GM04504 (cell line): ENCODE measurements at regions not wholly inside any gene's neighbourhood (a gene's known extent, or its start where the extent isn't known, plus 50 kb on each side); places are given as distances from the start of the nearest gene placed in this dataset.

ENCODE experiments used
- DNase-seq: peaks from one replicate; pipeline ENCODE4 v3.0.0-alpha.2; 2012; ENCODE audit warnings: low read depth

GRCh38 chr13:39938596-39938995 lies 283.1 kb downstream of the COG6 start:
- no peak for DNase-seq

GRCh38 chr13:39941236-39941635 lies 285.8 kb downstream of the COG6 start:
- DNase-seq, result no peak

- DNase-seq, result no peak
Observed at GRCh38 chr13:39941911-39942551, 286.6 kb downstream of the COG6 start.

- peak; percentile 47 for DNase-seq
Observed at GRCh38 chr13:39942552-39943273, 287.3 kb downstream of the COG6 start.

DNA sequence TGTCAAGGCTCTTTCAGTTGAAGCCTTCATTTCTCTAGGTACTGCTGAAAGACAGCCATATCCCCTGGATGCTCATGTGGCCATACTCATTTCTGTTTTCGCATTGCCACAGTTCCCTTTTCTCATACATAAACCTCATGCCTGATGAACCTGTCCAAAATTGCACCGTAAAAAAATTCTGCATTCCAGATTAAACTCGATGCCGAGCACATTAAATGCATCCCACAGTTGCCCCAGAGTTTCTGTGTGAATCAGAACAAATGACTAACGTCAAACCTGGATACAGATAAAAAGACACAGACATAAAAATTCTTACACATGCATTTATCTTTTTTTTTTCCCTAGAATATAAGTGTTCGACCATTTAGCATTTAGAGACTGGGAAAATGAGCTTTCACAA lies 288.2 kb downstream of the COG6 start:
- no peak for DNase-seq

DNA sequence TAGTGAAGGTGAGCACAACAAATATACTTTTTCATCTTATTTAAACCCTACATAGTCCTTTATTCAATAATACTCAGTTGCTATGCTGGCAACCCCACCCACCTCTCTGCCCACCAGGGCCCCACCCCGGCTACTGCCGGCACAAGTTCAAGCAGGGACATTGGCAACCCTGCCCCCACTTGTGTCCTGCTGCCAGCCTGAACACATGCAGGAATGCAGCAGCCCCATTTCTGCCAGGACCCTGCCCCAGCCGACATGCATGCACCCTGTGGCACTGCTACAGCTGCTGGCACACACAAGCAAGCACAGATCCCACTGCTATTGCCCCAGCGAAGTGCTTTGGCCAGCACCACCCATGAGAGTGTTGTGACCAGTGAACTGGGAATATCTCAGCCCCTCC lies 289.8 kb downstream of the COG6 start:
- DNase-seq, result no peak

DNA sequence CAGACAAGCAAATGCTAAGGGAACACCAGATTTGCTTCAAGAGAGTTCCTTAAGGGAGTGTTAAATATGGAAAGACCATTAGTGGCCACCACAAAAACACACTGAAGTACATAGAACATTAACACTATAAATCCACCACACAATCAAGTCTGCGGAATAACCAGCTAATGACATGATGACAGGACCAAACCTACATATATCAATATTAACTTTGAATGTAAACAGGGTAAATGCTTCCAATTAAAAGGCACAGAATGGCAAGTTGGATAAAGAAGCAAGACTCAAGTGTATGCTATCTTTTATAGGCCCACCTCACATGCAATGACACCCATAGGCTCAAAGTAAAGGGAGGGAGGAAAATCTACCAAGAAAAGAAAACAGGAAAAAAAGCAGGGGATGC lies 291.3 kb downstream of the COG6 start:
- no peak for DNase-seq

DNA sequence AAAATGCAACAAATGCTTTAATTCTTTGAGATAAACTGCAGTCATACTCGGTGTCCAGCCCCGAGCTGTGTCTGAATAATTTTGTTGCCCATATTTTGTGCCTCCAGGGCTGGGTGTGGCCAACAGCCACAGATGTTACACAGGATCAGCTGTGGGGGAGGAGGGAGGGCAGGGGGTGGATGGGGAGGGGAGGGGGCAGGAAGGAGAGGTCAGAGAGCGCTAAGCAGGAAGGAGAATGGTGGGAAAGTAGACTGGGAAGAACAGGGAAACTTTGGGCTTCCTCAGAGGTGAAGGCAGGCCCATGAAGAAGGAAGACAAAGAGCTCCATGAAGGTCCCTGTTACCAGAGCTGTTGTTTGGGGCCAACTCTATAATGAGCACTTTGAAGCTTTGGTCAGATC lies 295.8 kb downstream of the COG6 start:
- DNase-seq, result no peak

GRCh38 chr13:39952249-39953233 lies 297.1 kb downstream of the COG6 start:
- peak; percentile 21 for DNase-seq

DNA sequence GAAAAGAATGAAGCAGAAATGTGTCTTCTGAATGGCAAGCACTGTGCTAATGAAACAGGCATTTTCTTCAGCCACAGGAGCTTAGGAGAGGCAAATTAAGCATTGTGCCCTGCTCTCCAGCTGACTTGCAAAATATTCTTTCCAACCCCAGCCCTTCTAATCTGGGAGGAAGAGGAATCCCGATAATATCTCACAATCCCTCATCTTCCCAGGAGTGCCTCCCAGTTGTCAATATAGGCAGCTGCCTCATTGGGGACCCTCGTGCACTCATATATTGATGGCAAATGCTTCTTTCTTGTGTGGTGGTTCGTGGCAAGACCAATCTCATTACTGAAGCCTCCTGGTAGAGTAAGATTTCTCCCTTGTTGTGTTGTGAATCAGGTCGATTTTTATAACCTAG lies 299.0 kb downstream of the COG6 start:
- no peak for DNase-seq

DNA sequence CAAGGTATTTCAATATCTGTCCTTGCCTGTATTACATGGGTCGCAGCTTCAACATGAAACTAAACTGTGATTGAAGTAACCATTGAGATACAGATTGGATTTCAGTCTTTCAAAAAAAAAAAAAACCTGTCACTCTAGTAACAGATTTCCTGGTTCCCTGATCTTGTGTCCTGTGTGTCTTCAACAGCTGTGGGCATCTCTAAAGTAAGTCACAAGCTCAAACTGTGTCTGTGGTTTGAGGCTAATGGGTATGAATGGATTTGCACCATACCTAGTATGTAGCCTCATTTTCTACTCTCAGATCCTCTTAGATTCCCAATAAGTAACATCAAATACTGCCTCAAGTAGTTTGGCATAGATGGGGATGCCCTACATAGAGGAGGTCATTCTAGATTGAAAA lies 300.1 kb downstream of the COG6 start:
- no peak for DNase-seq

DNA sequence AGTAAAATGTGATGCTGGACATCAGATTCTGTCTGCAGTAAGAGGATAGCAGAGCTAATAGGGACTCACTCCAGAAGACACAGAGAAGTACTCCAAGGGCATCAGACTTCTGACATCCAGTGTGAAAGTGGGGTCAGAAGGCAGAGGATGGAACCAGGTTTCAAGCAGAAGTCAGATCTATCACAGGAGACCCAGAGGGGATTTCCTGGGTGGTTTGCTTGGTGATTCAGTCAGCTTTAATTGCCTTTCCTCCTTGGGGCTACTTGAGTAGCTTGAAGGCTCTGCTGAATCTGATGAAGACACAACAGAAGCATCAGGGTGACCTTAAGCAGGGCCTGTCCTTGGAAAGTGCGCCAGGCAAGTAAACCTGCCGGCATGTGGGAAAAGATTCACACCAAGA lies 300.6 kb downstream of the COG6 start:
- DNase-seq, result no peak

- no peak for DNase-seq
Observed at GRCh38 chr13:39957868-39958677, 302.6 kb downstream of the COG6 start.

GRCh38 chr13:39959497-39960144 lies 304.2 kb downstream of the COG6 start:
- no peak for DNase-seq

- DNase-seq, result no peak
Observed at GRCh38 chr13:39960191-39960590, 304.7 kb downstream of the COG6 start.

GRCh38 chr13:39961036-39961435 lies 305.6 kb downstream of the COG6 start:
- DNase-seq, result no peak

DNA sequence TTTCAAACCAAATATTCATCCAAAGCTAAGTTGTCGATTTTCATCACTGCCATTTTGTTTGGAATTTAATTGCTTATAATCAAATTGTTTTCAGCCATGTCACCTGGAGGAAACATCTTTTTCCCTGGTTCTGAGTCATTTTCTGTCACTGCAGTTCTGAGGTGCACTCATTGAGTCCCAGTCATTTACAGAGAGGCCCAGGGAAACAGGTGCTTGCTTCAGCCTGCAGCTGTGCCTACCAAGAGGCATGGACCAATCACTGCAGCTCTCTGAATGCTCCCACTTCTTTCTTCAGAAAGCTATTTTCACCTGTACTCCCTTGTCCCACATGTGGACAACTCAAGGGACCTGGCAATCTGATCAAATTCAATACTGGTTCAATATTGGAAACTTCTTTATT lies 308.1 kb downstream of the COG6 start:
- DNase-seq, result no peak

DNA sequence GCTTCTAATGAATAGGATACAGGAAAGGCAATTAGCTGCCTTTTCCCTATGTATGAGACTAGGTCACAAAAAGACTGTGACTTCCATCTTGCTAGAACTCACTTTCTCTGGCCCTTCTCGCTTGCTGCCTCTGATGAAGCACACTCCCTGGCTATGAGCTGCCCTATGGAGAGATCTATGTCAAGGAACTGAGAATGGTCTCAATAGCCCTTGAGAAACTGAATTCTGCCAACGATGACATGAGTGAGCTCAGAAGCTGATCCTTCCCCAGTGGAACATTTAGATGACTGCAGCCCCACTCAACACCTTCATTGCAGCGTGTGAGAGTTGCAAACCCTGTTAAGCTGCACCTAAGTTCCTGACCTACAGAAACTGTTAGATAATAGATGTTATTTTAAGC lies 309.8 kb downstream of the COG6 start:
- no peak for DNase-seq

GRCh38 chr13:39967199-39967959 lies 311.9 kb downstream of the COG6 start:
- DNase-seq, result no peak

DNA sequence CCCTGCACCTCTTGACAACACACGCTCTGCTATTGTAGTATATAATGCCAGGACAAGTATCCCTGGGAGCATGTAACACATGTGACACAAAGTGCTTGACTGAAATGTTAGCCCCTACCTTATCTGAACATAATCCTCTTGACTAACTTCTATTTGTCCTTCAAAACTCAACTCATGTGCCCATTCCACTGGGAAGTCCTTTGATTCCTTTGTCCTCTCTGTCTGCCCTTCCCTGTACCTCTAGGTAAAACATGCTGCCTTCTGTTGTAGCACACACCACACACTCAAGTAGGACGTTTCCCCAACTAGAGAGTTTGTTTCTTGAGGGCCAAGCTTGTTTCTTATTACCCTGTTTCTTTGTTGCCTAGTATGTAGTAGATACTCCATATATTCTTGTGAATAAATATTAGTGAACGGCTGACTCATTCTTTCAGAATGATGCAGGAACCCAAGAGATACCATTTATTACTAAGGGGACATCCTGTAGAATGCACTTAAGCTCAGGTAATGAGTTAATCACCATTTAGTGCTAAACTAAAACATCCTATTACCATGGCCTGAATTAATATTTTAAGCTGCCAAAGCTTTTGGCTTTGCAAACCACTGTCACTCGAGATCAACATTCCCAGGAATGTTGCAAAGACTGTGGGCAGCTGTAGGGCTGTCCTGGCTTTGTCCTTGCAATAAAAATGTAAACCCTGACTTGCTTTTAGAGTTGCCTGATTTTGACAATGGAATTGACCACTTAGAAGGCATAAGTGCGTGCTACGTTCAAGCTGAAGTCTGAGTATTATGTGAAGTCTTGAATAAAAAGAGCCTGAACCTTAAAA lies 313.4 kb downstream of the COG6 start:
- DNase-seq, result no peak
